Keratinocyte (primary cell): ENCODE measurements at regions not wholly inside any gene's neighbourhood (a gene's known extent, or its start where the extent isn't known, plus 50 kb on each side); places are given as distances from the start of the nearest gene placed in this dataset.
"Not testable (repeated sequence)": the region's sequence is repeated elsewhere in the genome, so short reads cannot be mapped to it uniquely, and the experiment has no call there.

Experiments
- DNase-seq: peaks from one replicate; pipeline ENCODE4 v3.0.0-alpha.2; 2011; ENCODE audit warnings: low read depth, missing footprints, low spot score
- FAIRE-seq: peaks from 2 replicates; lab custom pipeline; 2011; peaks lifted over from hg19 to GRCh38; lab: Jason Lieb, UNC
- H2AFZ ChIP-seq: 2 replicates; pipeline ENCODE4 v1.6.0; 2012; ENCODE audit warnings: low read length, control low read depth, inconsistent platforms; ENCODE audit not compliant: control insufficient read depth
- H3K27ac ChIP-seq: 2 replicates; pipeline ENCODE4 v1.5.1; 2011; ENCODE audit warnings: low read length; ENCODE audit not compliant: control insufficient read depth, insufficient read depth
- H3K27me3 ChIP-seq: 3 replicates; pipeline ENCODE4 v1.6.0; 2011; ENCODE audit warnings: low read length; ENCODE audit not compliant: control insufficient read depth, insufficient read depth; ENCODE audit errors: extremely low read depth
- H3K36me3 ChIP-seq, 2 experiments: 2 replicates in 1 of 2; 3 replicates in 1 of 2; pipeline ENCODE4 v1.5.1; 2011; ENCODE audit warnings: low read length in 2 of 2, mild to moderate bottlenecking in 1 of 2; ENCODE audit not compliant: control insufficient read depth in 2 of 2, insufficient read depth in 2 of 2; ENCODE audit errors: extremely low read depth in 1 of 2
- H3K4me1 ChIP-seq: 3 replicates; pipeline ENCODE4 v1.5.1; 2011; ENCODE audit warnings: low read length; ENCODE audit not compliant: control insufficient read depth, insufficient read depth; ENCODE audit errors: extremely low read depth
- H3K4me2 ChIP-seq: 3 replicates; pipeline ENCODE4 v1.6.0; 2011; ENCODE audit warnings: low read depth, low read length; ENCODE audit not compliant: control insufficient read depth, insufficient read depth; ENCODE audit errors: extremely low read depth
- H3K4me3 ChIP-seq, 3 experiments: fragments of 200-600 bp in 1 of 3; sonication (generic) in 1 of 3; 2 replicates in 2 of 3; 3 replicates in 1 of 3; pipeline ENCODE4 v1.5.1; 2011 to 2016; ENCODE audit warnings: low read length in 3 of 3, mild to moderate bottlenecking in 3 of 3, control low read depth in 2 of 3, inconsistent platforms in 1 of 3, low read depth in 1 of 3, mixed read lengths in 1 of 3, mixed run types in 1 of 3, moderate library complexity in 1 of 3; ENCODE audit not compliant: control insufficient read depth in 2 of 3, insufficient read depth in 2 of 3; ENCODE audit errors: extremely low read depth in 1 of 3
- H3K79me2 ChIP-seq: 2 replicates; pipeline ENCODE4 v1.6.0; 2012; ENCODE audit warnings: low read length; ENCODE audit not compliant: control insufficient read depth, insufficient read depth
- H3K9ac ChIP-seq: 3 replicates; pipeline ENCODE4 v1.6.0; 2011; ENCODE audit warnings: low read length; ENCODE audit not compliant: control insufficient read depth, insufficient read depth; ENCODE audit errors: extremely low read depth
- H3K9me1 ChIP-seq: 3 replicates; pipeline ENCODE4 v1.6.0; 2011; ENCODE audit warnings: low read length; ENCODE audit not compliant: control insufficient read depth, insufficient read depth; ENCODE audit errors: extremely low read depth
- H3K9me3 ChIP-seq: 2 replicates; pipeline ENCODE4 v1.5.1; 2012; ENCODE audit warnings: low read depth, low read length; ENCODE audit not compliant: control insufficient read depth
- H4K20me1 ChIP-seq: 3 replicates; pipeline ENCODE4 v1.6.0; 2011; ENCODE audit warnings: low read length; ENCODE audit not compliant: control insufficient read depth, insufficient read depth; ENCODE audit errors: extremely low read depth
- CTCF ChIP-seq, 3 experiments: IDR thresholded peaks in 1 of 3; conservative IDR thresholded peaks in 1 of 3; optimal IDR thresholded peaks in 1 of 3; 2 replicates in 2 of 3; 3 replicates in 1 of 3; pipeline versions ENCODE3 to v1.5.1; 2011; ENCODE audit warnings: low read length in 3 of 3, mild to moderate bottlenecking in 3 of 3, moderate library complexity in 2 of 3, control low read depth in 1 of 3, inconsistent platforms in 1 of 3; ENCODE audit not compliant: insufficient read depth in 2 of 3; ENCODE audit errors: extremely low read depth in 1 of 3
- EZH2 ChIP-seq: IDR thresholded peaks from one replicate; pipeline ENCODE4 v1.6.1; 2012; ENCODE audit warnings: inconsistent platforms, mild to moderate bottlenecking, low read length, moderate library complexity
- dilution Hi-C: fragments of 300-500 bp; cut with MboI; formaldehyde crosslinking; loops from one replicate; pipeline ENCODE4 v1.7.0; 2020; ENCODE audit warnings: low sequenced_read_pairs; ENCODE audit not compliant: extremely low pct_ligation_motif_present

DNA sequence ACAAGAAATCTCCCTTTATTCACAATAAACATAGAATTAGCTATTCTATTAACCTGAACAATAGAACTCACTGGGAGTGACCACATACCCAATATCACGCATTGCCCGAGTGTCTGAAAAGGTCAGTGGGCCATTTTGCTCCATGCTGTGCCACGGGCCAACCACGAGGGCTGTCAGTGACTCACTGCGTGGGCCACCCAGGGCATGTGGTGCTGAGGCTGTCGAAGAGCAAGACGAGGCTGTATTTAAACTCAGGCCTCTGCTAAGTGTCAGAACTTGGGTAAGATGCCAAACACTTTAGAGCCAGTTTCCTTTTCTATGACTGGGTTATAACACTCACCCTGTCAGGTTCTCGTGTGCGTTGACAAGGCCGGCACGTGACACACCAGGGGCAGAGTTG, 54.8 kb upstream of the PLEKHG4B start:
- H3K27ac ChIP-seq, H3K4me1 ChIP-seq, H3K9me1 ChIP-seq, dilution Hi-C loops, H3K9ac ChIP-seq, H3K4me2 ChIP-seq, H3K4me3 ChIP-seq, FAIRE-seq, H3K79me2 ChIP-seq, H4K20me1 ChIP-seq, H2AFZ ChIP-seq, H3K9me3 ChIP-seq, H3K36me3 ChIP-seq, DNase-seq: not testable (repeated sequence)
- peaks cover 15% of the 10 kb centered on the region for H3K27me3 ChIP-seq

- no peak overlapping the region for H2AFZ ChIP-seq
- no peaks in the 10 kb centered on the region for H3K36me3 ChIP-seq
- no peaks in the 10 kb centered on the region for H3K9me3 ChIP-seq
- no peak overlapping the region for H3K9ac ChIP-seq
- no peak for TF ChIP-seq EZH2
- no peak for TF ChIP-seq CTCF (optimal IDR thresholded peaks at IDR 0.05 in 1 of 3, IDR thresholded peaks at IDR 0.05 in 1 of 3, conservative IDR thresholded peaks at IDR 0.05 in 1 of 3; ENCODE audit: extremely low read depth in 1 of 3, insufficient read depth in 2 of 3, low read length in 3 of 3)
- no peak overlapping the region for H3K4me3 ChIP-seq
- dilution Hi-C loops, result no loop called here
- H3K27ac ChIP-seq, result no peak overlapping the region
- no peak overlapping the region for H3K4me2 ChIP-seq
- no peaks in the 10 kb centered on the region for H3K4me1 ChIP-seq
- FAIRE-seq (no peak), DNase-seq (no peak)
- H3K9me1 ChIP-seq, result no peaks in the 10 kb centered on the region
- H3K79me2 ChIP-seq, result no peaks in the 10 kb centered on the region
- H3K27me3 ChIP-seq, result peaks cover 19% of the 10 kb centered on the region
- H4K20me1 ChIP-seq, result no peaks in the 10 kb centered on the region
Observed at GRCh38 chr5:39979-40583, 51.9 kb upstream of the PLEKHG4B start.
